Large intestine (tissue), 3 donors: ENCODE measurements at regions not wholly inside any gene's neighbourhood (a gene's known extent, or its start where the extent isn't known, plus 50 kb on each side); places are given as distances from the start of the nearest gene placed in this dataset.

ENCODE experiments used
- DNase-seq, 2 donors: peaks; one replicate each; pipeline versions ENCODE4 v3.0.0 to v3.0.0-alpha.2; 2013
- H3K27ac ChIP-seq: one replicate; pipeline ENCODE4 v1.5.1; 2013; ENCODE audit warnings: low read length
- H3K27me3 ChIP-seq: 2 replicates; pipeline ENCODE4 v1.6.1; 2013; ENCODE audit warnings: low read length; ENCODE audit not compliant: control insufficient read depth, insufficient read depth
- H3K36me3 ChIP-seq: 2 replicates; pipeline ENCODE4 v1.6.1; 2013; ENCODE audit warnings: low read length; ENCODE audit not compliant: control insufficient read depth, insufficient read depth
- H3K4me1 ChIP-seq: one replicate; pipeline ENCODE4 v1.6.1; 2013; ENCODE audit warnings: low read length; ENCODE audit not compliant: control insufficient read depth, insufficient read depth
- H3K4me3 ChIP-seq: one replicate; pipeline ENCODE4 v1.5.1; 2013; ENCODE audit warnings: low read length
- H3K9me3 ChIP-seq: one replicate; pipeline ENCODE4 v1.6.1; 2013; ENCODE audit warnings: mild to moderate bottlenecking, low read depth, low read length, moderate library complexity; ENCODE audit not compliant: control insufficient read depth
- WGBS: methylation state at CpG from one replicate; pipeline ENCODE4 v1.1.5; 2013; ENCODE audit warnings: low lambda C conversion rate; ENCODE audit not compliant: insufficient coverage; 5-methylcytosine and 5-hydroxymethylcytosine counted together

DNA sequence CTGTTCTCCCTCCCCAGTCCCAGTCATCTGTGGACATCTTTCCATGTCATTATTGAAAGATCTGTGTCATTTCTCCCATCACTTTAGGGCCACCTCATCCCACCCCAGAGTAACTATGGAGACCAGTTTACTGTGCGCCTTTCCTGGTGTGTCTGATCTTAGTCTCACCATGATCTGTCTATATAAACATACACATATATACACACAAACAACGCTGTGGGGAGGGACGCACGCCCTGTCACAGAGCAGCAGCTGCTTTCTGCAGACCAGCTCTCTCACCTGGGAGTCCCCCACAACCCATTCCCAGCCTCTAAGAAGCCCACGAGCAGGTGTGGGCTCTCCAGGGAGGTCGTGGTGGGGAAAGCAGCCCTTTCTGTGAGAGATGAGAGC is 68.1 kb upstream of the TOX2 start:
- Histone ChIP-seq H3K27ac (no peak overlapping the region), H3K9me3 (no peaks in the 10 kb centered on the region), H3K4me3 (no peak overlapping the region), H3K36me3 (no peaks in the 10 kb centered on the region), H3K4me1 (no peaks in the 10 kb centered on the region), H3K27me3 (no peaks in the 10 kb centered on the region)
- no CpG with 5 or more reads among the region's 6 CpGs for WGBS
- no peak for DNase-seq

DNA sequence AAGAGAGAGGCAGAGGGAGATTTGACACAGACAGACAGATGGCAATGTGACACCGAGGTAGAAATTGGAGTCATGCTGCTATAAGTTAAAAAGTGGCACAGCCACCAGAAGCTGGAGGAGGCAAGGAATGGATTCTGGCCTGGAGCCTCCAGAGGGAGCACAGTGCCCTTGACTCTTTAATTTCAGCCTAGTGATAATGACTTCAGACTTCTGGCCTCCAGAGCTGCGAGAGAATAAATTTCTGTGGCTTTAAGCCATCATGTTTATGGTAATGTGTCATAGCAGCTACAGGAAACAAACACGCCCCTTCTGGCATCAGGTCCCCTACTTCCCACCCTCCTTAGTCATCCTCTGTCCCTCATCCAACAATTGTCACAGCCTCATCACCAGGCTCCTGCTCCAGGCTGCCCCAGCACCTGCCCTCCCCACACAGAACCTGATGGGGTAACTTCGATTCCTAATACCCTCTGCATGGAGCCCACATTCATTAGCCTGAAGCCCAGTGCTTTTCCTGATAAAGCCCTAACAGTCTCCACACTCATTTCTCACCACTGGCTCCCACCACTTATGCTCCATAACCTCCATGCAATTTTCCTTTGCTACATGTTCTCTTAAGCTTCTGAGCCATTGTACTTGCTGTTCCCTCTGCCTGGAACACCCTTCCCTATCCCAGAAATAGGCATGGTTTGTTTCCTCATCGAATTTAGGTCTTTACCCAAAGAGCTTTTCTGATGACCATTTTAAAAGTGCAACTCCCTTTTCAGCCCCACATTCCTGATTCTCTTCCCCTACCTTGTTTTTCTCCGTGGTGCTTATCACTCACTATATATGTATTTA is 69.7 kb upstream of the TOX2 start:
- Histone ChIP-seq H3K36me3 (no peaks in the 10 kb centered on the region), H3K4me3 (no peak overlapping the region), H3K4me1 (no peaks in the 10 kb centered on the region), H3K27me3 (no peaks in the 10 kb centered on the region), H3K27ac (no peak overlapping the region), H3K9me3 (no peaks in the 10 kb centered on the region)
- 79% methylated on average over 2 of the region's 6 CpGs for WGBS
- peak in 1 of 2 donors; percentile 9 for DNase-seq

DNA sequence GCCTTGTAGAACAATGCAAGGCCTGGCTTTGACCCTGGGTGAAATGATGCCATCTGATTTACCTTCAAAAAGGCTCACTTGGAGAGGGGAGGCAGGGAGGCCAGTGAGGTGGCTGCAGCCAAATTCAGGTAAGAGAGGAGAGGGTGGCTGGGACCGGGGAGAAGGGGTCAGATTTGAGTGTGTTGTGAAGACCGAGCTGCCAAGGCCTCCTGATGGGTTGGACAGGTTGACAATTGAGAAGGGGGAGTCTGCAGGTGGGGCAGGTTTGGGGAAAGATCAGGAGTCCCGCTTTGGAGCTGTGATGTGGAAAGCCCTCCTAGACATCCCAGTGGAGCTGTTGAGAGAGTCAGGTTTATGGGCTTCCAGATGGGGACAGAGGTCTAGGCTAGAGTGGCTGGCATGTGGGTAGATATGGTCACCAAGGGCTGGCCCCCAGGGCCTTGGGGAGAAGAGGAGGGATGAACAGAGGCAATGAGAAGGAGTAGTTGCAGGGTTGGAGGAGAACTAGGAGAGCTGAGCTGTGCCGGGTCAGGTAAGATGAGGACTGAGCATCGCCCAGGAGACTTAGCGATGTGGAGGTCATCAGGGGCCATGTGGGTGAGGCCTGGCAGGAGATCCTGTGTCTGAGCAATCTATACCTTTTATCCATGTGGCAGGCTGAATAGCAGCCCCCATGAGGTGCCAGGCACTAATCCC is 70.5 kb upstream of the TOX2 start:
- DNase-seq: no peak
- no peak overlapping the region for H3K27ac ChIP-seq
- no peaks in the 10 kb centered on the region for H3K36me3 ChIP-seq
- WGBS: 100% methylated on average over 1 of the region's 6 CpGs
- no peaks in the 10 kb centered on the region for H3K27me3 ChIP-seq
- H3K4me3 ChIP-seq: no peak overlapping the region
- H3K4me1 ChIP-seq: no peaks in the 10 kb centered on the region
- no peaks in the 10 kb centered on the region for H3K9me3 ChIP-seq

DNA sequence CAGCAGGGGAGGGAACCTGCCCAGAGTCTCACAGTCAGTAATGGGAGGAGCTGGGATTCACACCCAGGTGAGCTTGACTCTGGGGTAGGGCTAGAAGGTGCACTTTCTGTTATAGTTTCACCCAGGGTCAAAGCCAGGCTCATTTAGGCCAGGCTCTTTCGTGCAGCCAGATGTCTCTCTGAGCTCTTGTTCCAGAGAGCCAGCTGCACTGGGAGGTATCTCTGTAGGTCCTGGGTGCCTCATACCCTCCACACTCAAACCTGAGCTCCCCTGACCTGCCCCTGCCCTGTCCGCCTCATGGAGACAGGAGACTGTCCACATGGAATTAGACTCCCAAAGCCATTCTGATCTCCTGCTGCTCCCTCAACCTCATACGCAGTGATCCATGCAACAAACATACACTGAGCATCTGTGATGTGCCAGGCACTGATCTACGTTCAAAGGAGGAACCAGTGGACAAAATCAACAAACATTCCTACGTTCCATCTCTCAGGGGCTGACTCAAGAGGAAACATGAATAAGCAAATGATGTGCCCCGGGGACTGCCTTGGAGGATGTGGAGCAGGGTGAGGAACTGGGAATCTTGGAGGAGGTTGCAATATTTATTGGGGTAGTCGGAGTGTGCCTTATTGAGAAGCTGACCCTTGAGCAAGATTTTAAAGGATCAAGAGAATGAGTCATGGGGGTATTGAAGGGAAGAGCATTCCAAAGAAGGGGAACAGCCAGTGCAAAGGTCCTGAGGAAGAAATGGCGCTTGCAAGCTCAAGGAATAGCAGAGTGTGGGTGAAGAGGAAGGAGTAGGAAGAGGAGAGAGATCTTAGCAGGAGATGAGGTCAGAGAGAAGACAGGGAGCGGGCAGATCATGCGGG is 71.3 kb upstream of the TOX2 start:
- H3K4me3 ChIP-seq: no peak overlapping the region
- no peaks in the 10 kb centered on the region for H3K36me3 ChIP-seq
- H3K4me1 ChIP-seq: no peaks in the 10 kb centered on the region
- 50% methylated on average over 2 of the region's 10 CpGs for WGBS
- no peaks in the 10 kb centered on the region for H3K9me3 ChIP-seq
- H3K27me3 ChIP-seq: no peaks in the 10 kb centered on the region
- H3K27ac ChIP-seq: no peak overlapping the region
- DNase-seq: no peak

DNA sequence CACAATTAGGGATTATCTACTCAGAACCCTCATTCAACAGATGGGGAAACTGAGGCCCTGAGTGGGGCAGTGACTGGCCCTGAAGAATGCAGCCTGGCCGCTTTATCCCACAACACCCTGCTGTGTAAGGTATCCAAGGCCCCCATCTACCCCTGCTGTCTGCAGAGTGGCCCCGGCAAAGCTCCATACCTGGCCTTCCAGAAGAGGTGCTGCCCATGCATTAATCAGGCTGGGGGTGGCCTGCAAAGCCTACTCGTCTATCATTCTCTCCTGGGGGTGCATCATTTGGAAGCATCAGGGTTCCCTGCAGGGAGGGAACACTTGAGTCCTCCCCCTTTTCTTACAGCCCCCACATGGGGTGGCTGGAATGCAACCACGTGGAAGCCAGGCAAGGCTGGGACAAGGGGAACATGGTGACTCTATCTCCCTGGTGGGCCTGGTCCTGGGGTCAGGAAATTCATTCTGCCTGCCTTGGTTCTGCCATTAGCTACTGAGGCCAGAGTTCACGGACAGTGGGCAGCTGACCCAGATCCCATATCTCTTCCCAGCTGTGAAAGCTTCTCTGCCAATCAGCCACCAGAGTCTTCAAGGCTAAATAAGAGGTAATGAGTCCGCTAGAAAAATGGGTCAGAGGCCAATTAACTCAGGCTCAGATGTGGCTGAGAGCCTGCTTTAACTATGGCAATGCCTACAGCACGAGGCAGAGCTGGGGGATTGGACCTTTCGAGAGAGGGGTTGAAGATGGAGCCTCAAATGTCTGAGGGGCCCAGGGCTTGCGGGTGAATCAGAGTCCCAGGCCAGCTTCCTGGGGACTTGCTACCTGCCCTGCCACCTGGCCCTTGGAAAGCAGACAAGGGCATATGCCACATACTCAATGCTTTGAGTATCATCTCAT is 72.3 kb upstream of the TOX2 start:
- no peaks in the 10 kb centered on the region for H3K9me3 ChIP-seq
- H3K36me3 ChIP-seq: no peaks in the 10 kb centered on the region
- H3K4me3 ChIP-seq: no peak overlapping the region
- no CpG with 5 or more reads among the region's 9 CpGs for WGBS
- H3K27me3 ChIP-seq: no peaks in the 10 kb centered on the region
- no peak overlapping the region for H3K27ac ChIP-seq
- no peak for DNase-seq
- H3K4me1 ChIP-seq: no peaks in the 10 kb centered on the region

DNA sequence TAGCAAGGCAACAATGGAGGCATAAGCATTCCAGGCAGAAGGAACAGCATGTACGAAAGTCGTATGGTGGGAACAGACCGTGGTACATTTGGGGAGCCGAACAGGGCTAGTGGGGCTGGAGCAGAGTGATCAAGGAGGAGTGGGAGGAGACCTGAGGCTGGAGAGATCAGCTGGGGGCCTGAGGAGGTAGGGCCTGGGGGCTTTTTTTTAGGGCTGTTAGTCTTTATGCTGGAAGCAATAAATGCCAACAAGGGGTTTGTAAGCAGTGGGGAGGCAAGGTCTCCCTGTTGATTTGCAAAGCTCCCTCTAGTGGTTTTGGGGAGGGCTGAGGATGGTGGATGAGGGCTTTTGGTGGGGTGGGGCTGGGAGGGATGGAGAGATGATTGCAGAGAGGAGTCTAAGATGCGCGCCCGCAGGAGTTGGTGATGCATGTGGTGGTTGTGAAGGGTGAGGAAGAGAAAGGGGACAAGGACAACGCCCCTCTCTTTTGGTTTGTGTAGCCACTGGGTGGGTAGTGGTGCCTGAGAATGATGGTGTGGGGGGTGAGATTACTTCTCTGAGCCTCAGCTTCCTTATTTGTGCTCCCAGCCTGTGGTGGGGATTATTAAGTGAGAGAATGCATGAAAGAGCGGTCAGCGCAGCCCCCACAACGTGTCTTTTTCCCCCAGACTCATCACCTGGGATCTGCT is 74.1 kb upstream of the TOX2 start:
- Histone ChIP-seq H3K27ac (no peak overlapping the region), H3K4me1 (no peaks in the 10 kb centered on the region), H3K4me3 (no peak overlapping the region), H3K27me3 (no peaks in the 10 kb centered on the region), H3K9me3 (no peaks in the 10 kb centered on the region), H3K36me3 (no peaks in the 10 kb centered on the region)
- no peak for DNase-seq
- 100% methylated on average over 1 of the region's 11 CpGs for WGBS

DNA sequence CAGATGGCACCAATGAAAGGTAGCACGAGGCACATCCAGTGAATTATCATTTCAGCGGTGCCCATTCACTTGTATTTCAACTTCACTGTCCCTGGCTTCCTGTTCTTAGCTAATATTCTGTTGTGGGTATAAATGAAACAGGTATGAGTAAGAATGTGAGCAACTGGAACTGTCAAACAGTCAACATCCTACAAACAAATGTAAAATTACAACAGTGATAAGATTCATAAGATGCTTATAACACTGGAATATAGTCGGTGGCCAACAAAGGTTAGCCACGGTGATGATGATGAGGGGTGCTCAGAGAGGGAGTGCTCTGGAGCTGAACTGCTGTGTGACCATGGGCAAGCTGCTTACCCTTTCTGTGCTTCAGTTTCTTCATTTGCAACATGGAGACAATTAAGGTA is 74.9 kb upstream of the TOX2 start:
- WGBS: 100% methylated on average over 1 of the region's 4 CpGs
- no peak for DNase-seq
- Histone ChIP-seq H3K9me3 (no peaks in the 10 kb centered on the region), H3K27me3 (no peaks in the 10 kb centered on the region), H3K4me1 (no peaks in the 10 kb centered on the region), H3K36me3 (no peaks in the 10 kb centered on the region), H3K27ac (no peak overlapping the region), H3K4me3 (no peak overlapping the region)

DNA sequence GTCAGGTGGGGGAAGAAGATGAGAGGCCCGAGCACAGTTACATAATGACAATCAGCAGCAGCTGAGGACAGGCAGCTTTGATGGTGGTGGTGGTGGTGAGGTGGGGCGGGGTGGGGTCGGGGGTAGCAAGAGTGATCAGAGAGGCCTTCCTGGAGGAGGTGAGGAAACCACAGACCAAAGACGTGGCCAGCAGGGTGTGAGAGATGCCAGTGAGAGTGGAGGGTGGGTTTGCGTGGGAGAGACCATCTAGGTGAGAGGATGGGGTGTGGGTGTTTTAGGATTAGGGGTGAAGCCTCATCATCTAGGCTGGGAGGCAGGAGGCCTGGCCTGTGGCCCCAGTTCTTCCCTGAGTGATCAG is 76.0 kb upstream of the TOX2 start:
- no peak for DNase-seq
- no CpG with 5 or more reads among the region's 5 CpGs for WGBS
- Histone ChIP-seq H3K36me3 (no peaks in the 10 kb centered on the region), H3K9me3 (no peaks in the 10 kb centered on the region), H3K27ac (no peak overlapping the region), H3K27me3 (no peaks in the 10 kb centered on the region), H3K4me3 (no peak overlapping the region), H3K4me1 (no peaks in the 10 kb centered on the region)

DNA sequence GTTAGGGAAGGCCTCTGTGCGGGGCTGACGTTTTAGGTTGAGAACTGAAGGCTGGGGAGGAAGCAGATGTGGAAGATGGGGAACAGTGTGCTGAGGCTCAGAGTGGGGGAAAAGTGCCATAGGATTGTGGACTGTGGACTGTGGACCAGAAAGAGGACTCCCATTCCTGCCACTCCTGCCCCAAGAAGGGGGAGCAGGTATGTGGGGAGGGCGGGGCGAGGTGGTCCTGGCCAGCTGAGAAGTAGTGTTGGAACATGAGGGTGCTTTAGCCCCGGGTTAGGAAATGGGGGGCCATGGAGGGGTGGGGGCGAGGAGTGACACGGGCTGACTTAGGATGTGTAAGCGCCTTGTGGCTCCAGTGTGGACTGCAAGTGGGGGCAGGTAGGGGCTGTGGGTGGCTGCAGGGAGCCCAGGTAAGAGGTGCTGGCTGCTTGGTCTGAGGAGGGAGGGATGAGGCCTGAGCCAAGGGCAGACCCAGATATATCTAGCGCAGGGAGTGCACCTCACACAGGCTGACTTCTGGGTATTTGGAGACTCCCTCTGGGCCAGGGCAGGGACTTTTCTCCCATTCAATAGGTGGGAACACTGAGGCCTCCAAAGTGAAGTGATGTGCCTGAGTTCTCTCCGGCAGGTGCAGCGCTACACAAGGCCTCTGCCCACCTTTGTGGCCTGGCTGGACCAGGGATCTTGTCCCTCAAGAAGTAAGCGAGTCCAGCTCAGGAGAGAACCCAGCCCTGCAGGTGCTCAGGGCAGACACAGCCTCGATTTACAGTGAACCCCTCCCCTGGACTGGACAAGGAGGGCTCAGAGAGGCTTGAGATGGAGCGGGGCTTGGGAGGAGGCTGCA is 76.6 kb upstream of the TOX2 start:
- Histone ChIP-seq H3K4me1 (no peaks in the 10 kb centered on the region), H3K27me3 (no peaks in the 10 kb centered on the region), H3K36me3 (no peaks in the 10 kb centered on the region), H3K27ac (no peak overlapping the region), H3K4me3 (no peak overlapping the region), H3K9me3 (no peaks in the 10 kb centered on the region)
- no peak for DNase-seq
- WGBS: no CpG with 5 or more reads among the region's 14 CpGs
